WI38 (cell line): ENCODE measurements at regions not wholly inside any gene's neighbourhood (a gene's known extent, or its start where the extent isn't known, plus 50 kb on each side); places are given as distances from the start of the nearest gene placed in this dataset.
"Not testable (repeated sequence)": the region's sequence is repeated elsewhere in the genome, so short reads cannot be mapped to it uniquely, and the experiment has no call there.

Experiments
- H3K4me3 ChIP-seq: 2 replicates; pipeline ENCODE4 v1.5.1; 2011; ENCODE audit warnings: low read depth, mild to moderate bottlenecking, control low read depth, low read length
- CTCF ChIP-seq: IDR thresholded peaks from 2 replicates; pipeline ENCODE4 v1.5.1; 2012; ENCODE audit warnings: low read depth, mild to moderate bottlenecking, control low read depth, low read length

DNA sequence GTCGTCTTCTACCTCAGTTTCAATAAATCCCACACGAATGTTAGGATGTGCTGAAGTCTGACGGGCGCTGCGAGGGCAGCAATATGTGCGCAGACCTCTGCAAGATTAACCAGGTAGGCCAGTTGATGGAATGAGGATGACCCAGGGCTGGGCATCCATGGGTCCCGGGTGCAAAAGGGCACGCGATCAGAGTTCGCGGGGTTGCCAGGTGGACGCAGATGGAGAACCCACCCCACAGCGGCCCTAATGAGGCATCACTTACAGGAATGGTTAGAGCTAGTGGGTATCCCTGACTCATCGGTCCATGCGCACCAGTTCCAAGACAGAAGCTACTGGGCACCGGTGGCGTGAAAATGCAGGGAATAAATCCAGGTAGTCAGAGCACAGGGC is 2116.0 kb downstream of the TP53TG3F start:
- H3K4me3 ChIP-seq: no peak overlapping the region
- no peak for TF ChIP-seq CTCF

- H3K4me3 ChIP-seq: no peak overlapping the region
- TF ChIP-seq CTCF: no peak
Measured at GRCh38 chr16:35585411-35585810, 2126.0 kb downstream of the TP53TG3F start.

GRCh38 chr16:35590913-35591312 is 2131.5 kb downstream of the TP53TG3F start:
- not testable (repeated sequence) for H3K4me3 ChIP-seq

GRCh38 chr16:35596467-35596866 is 2137.1 kb downstream of the TP53TG3F start:
- no peak overlapping the region for H3K4me3 ChIP-seq
- TF ChIP-seq CTCF: no peak

GRCh38 chr16:35598696-35599332 is 2139.4 kb downstream of the TP53TG3F start:
- H3K4me3 ChIP-seq: no peak overlapping the region
- no peak for TF ChIP-seq CTCF

DNA sequence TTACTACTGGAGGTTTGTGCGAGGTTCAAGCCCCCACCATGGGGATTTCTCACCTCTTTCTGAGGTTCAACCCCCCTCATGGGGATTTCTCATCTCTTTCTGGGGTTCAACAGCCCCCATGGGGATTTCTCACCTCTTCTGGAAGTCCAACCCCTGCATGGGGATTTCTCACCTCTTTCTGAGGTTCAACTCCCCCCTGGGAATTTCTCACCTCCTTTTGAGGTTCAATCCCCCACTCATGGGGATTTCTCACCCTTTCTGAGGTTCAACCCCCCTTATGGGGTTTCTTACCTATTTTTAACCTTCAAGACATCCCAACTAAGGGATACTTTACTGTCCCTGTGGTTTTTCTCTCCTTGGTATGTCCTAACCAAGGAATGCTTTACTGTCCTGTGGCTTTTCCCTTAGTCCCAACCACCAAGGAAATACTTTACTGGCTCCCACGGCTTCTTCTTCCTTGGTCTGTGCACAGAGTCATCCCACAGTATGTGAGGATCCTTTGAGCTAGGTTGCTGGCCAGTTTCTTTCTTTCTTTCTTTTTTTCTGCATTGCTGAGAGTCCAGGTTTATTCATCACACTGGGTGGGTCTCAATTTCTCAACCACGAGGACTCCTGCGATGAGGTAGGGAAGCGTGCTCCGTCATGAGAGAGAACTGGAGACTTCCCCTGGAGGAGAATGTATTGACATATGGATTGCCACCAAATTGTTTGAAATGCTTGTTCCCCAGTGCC is 2140.2 kb downstream of the TP53TG3F start:
- no peak overlapping the region for H3K4me3 ChIP-seq
- no peak for TF ChIP-seq CTCF

- H3K4me3 ChIP-seq: not testable (repeated sequence)
Measured at GRCh38 chr16:35600161-35600555, 2140.7 kb downstream of the TP53TG3F start.

GRCh38 chr16:35602116-35602515 is 2142.7 kb downstream of the TP53TG3F start:
- no peak overlapping the region for H3K4me3 ChIP-seq
- TF ChIP-seq CTCF: no peak

GRCh38 chr16:35603371-35603770 is 2144.0 kb downstream of the TP53TG3F start:
- not testable (repeated sequence) for H3K4me3 ChIP-seq
